Adrenal gland (tissue), 9 donors: ENCODE measurements at regions not wholly inside any gene's neighbourhood (a gene's known extent, or its start where the extent isn't known, plus 50 kb on each side); places are given as distances from the start of the nearest gene placed in this dataset.

Experiments
- DNase-seq, 7 donors: peaks; one replicate each; pipeline ENCODE4 v3.0.0-alpha.2; 2019 to 2020
- H3K27ac ChIP-seq, 5 donors: fragments of 200-600 bp; sonication (generic) in 4 of 5; 1 replicate in 3 of 5; 2 replicates in 2 of 5; pipeline versions ENCODE4 v1.5.1 to v1.8.0; 2016 to 2020; ENCODE audit warnings: mild to moderate bottlenecking in 1 of 5
- H3K27me3 ChIP-seq: fragments of 200-600 bp; 2 replicates; pipeline ENCODE4 v1.8.0; 2021
- H3K36me3 ChIP-seq, 2 donors: fragments of 200-600 bp; replicated peaks in 1 of 2; 1 replicate in 1 of 2; 2 replicates in 1 of 2; pipeline versions ENCODE4 v1.5.1 to v1.8.0; 2018 to 2022
- H3K4me1 ChIP-seq, 2 donors: fragments of 200-600 bp; replicated peaks in 1 of 2; 1 replicate in 1 of 2; 2 replicates in 1 of 2; pipeline versions ENCODE4 v1.5.1 to v1.8.0; 2018 to 2021
- H3K4me3 ChIP-seq, 4 donors: fragments of 200-600 bp; sonication (generic) in 3 of 4; one replicate each; pipeline ENCODE4 v1.5.1; 2016 to 2018
- H3K9me3 ChIP-seq, 3 donors: fragments of 200-600 bp; sonication (generic) in 1 of 3; replicated peaks in 1 of 3; 1 replicate in 2 of 3; 2 replicates in 1 of 3; pipeline versions ENCODE4 v1.5.1 to v1.8.0; 2016 to 2021
- CTCF ChIP-seq, 6 experiments: fragments of 450-650 bp in 4 of 6; fragments of 200-600 bp in 2 of 6; sonication (generic) in 1 of 6; IDR thresholded peaks; 1 replicate in 5 of 6; 2 replicates in 1 of 6; pipeline versions ENCODE4 v1.5.1 to v1.8.0; 2016 to 2021; ENCODE audit warnings: antibody characterized with exemption in 6 of 6, mild to moderate bottlenecking in 2 of 6, moderate library complexity in 1 of 6
- POLR2A ChIP-seq, 2 donors: fragments of 450-650 bp; IDR thresholded peaks; one replicate each; pipeline ENCODE4 v1.6.1; 2017; ENCODE audit warnings: antibody characterized with exemption in 2 of 2, mild to moderate bottlenecking in 2 of 2, moderate library complexity in 1 of 2
- WGBS, 4 donors: extraction: QIAGEN DNeasy Blood & Tissue Kit in 2 of 4; methylation state at CpG; one replicate each; pipeline versions ENCODE4 v1.1.5 to v1.1.7; 2013 to 2017; 5-methylcytosine and 5-hydroxymethylcytosine counted together
- intact Hi-C, 2 donors: fragments of 100-400 bp; cut with DNase I; formaldehyde crosslinking; loops; one replicate each; pipeline versions ENCODE4 v1.14.1 to v1.15.0; 2022 to 2023
- donor health status: healthy with polysubstance abuse.
- donor health status: Bipolar disorder and iron deficiency.
- donor health status: DM: yes; HTN: yes; CAD: no.
- donor health status: DM: no; HTN: no; CAD: no.
- donor health status: DM: no; HTN: no; CAD: no.

GRCh38 chr9:73531051-73531532, 379.4 kb downstream of the ANXA1 start:
- no peaks in the 10 kb centered on the region for H3K4me1 ChIP-seq
- intact Hi-C loops, result no loop called here
- no peaks in the 10 kb centered on the region for H3K27me3 ChIP-seq
- TF ChIP-seq POLR2A (IDR thresholded peaks at IDR 0.05), result no peak
- TF ChIP-seq CTCF (IDR thresholded peaks at IDR 0.05), result no peak
- no peaks in the 10 kb centered on the region for H3K36me3 ChIP-seq
- H3K27ac ChIP-seq, result no peak overlapping the region
- DNase-seq, result no peak
- 77 to 87% (median 82%) methylated on average over 5 of the region's 5 CpGs for WGBS, 4 donors
- no peaks in the 10 kb centered on the region for H3K9me3 ChIP-seq
- H3K4me3 ChIP-seq, result no peak overlapping the region

GRCh38 chr9:73531658-73532057, 380.0 kb downstream of the ANXA1 start:
- Histone ChIP-seq H3K36me3 (no peaks in the 10 kb centered on the region), H3K4me3 (no peak overlapping the region), H3K27me3 (no peaks in the 10 kb centered on the region), H3K27ac (no peak overlapping the region), H3K4me1 (no peaks in the 10 kb centered on the region), H3K9me3 (no peaks in the 10 kb centered on the region)
- intact Hi-C loops, result no loop called here
- DNase-seq, result no peak
- 35 to 52% (median 50%) methylated on average over 4 of the region's 4 CpGs for WGBS, 4 donors
- no peak for TF ChIP-seq CTCF (IDR thresholded peaks at IDR 0.05)
- TF ChIP-seq POLR2A (IDR thresholded peaks at IDR 0.05), result no peak

- H3K9me3 ChIP-seq, result no peaks in the 10 kb centered on the region
- H3K4me1 ChIP-seq, result no peaks in the 10 kb centered on the region
- no peaks in the 10 kb centered on the region for H3K27me3 ChIP-seq
- intact Hi-C loops, result no loop called here
- DNase-seq, result no peak
- WGBS, 4 donors, result 52 to 67% (median 63%) methylated on average over 4 of the region's 4 CpGs
- TF ChIP-seq CTCF (IDR thresholded peaks at IDR 0.05), result no peak
- no peak for TF ChIP-seq POLR2A (IDR thresholded peaks at IDR 0.05)
- H3K27ac ChIP-seq, result no peak overlapping the region
- H3K4me3 ChIP-seq, result no peak overlapping the region
- H3K36me3 ChIP-seq, result no peaks in the 10 kb centered on the region
Observed at GRCh38 chr9:73532985-73533384, 381.3 kb downstream of the ANXA1 start.

GRCh38 chr9:73536403-73536802, 384.7 kb downstream of the ANXA1 start:
- intact Hi-C loops, result no loop called here
- Histone ChIP-seq H3K4me3 (no peak overlapping the region), H3K27me3 (no peaks in the 10 kb centered on the region), H3K9me3 (no peaks in the 10 kb centered on the region), H3K4me1 (no peaks in the 10 kb centered on the region), H3K27ac (no peak overlapping the region), H3K36me3 (no peaks in the 10 kb centered on the region)
- DNase-seq, result no peak
- 74 to 84% (median 79%) methylated on average over 2 of the region's 2 CpGs for WGBS, 4 donors
- TF ChIP-seq POLR2A (IDR thresholded peaks at IDR 0.05) (no peak), CTCF (IDR thresholded peaks at IDR 0.05) (no peak)
